HEK293 (cell line): ENCODE measurements at regions not wholly inside any gene's neighbourhood (a gene's known extent, or its start where the extent isn't known, plus 50 kb on each side); places are given as distances from the start of the nearest gene placed in this dataset.

ENCODE experiments used
- CTCF ChIP-seq: fragments of 450-650 bp; formaldehyde crosslinking; IDR thresholded peaks from 2 replicates; pipeline ENCODE4 v1.5.1; 2016; ENCODE audit warnings: missing biosample characterization, missing genetic modification characterization
- GLI2 ChIP-seq: fragments of 450-650 bp; formaldehyde crosslinking; IDR thresholded peaks from 2 replicates; pipeline ENCODE4; 2017; ENCODE audit warnings: missing biosample characterization, missing genetic modification characterization, low read depth, borderline replicate concordance
- GLIS2 ChIP-seq: fragments of 450-650 bp; formaldehyde crosslinking; IDR thresholded peaks from 2 replicates; pipeline ENCODE4 v1.5.1; 2016; ENCODE audit warnings: missing biosample characterization, missing genetic modification characterization
- TCF7L2 ChIP-seq: IDR thresholded peaks from 2 replicates; pipeline ENCODE4 v1.6.1; 2011; ENCODE audit warnings: low read depth, mild to moderate bottlenecking, inconsistent platforms, low read length, moderate library complexity, borderline replicate concordance
- ZNF138 ChIP-seq: fragments of 450-650 bp; formaldehyde crosslinking; IDR thresholded peaks from 2 replicates; pipeline ENCODE4 v1.5.1; 2016; ENCODE audit warnings: missing biosample characterization, missing genetic modification characterization, borderline replicate concordance
- ZNF16 ChIP-seq: fragments of 450-650 bp; formaldehyde crosslinking; IDR thresholded peaks from 2 replicates; pipeline ENCODE4 v1.5.1; 2016; ENCODE audit warnings: low read depth, missing biosample characterization, missing genetic modification characterization
- ZNF324 ChIP-seq: fragments of 450-650 bp; formaldehyde crosslinking; IDR thresholded peaks from 2 replicates; pipeline ENCODE4 v1.5.1; 2016; ENCODE audit warnings: missing biosample characterization, missing genetic modification characterization
- ZNF362 ChIP-seq: fragments of 450-650 bp; formaldehyde crosslinking; IDR thresholded peaks from 2 replicates; pipeline ENCODE4 v1.5.1; 2016; ENCODE audit warnings: missing biosample characterization, missing genetic modification characterization
- ZNF404 ChIP-seq: fragments of 450-650 bp; formaldehyde crosslinking; IDR thresholded peaks from 2 replicates; pipeline ENCODE4 v1.5.1; 2017; ENCODE audit warnings: missing biosample characterization, missing genetic modification characterization
- ZNF530 ChIP-seq: fragments of 450-650 bp; formaldehyde crosslinking; IDR thresholded peaks from 2 replicates; pipeline ENCODE4 v1.5.1; 2016; ENCODE audit warnings: low read depth, missing biosample characterization, missing genetic modification characterization

GRCh38 chr5:180423133-180423532, 70.0 kb upstream of the GFPT2 start:
- TF ChIP-seq ZNF16 (tag by site-specific recombination), result no peak
- TF ChIP-seq GLI2, result no peak
- TF ChIP-seq CTCF (tag by site-specific recombination), result no peak
- TF ChIP-seq ZNF362 (tag by site-specific recombination), result no peak
- TF ChIP-seq ZNF138, result no peak
- TF ChIP-seq ZNF324 (tag by site-specific recombination), result no peak
- no peak for TF ChIP-seq GLIS2 (tag by site-specific recombination)
- no peak for TF ChIP-seq TCF7L2
- TF ChIP-seq ZNF530 (tag by site-specific recombination), result no peak
- TF ChIP-seq ZNF404 (tag by site-specific recombination), result no peak
